Endothelial cell of umbilical vein (primary cell): ENCODE measurements at regions not wholly inside any gene's neighbourhood (a gene's known extent, or its start where the extent isn't known, plus 50 kb on each side); places are given as distances from the start of the nearest gene placed in this dataset.

ENCODE experiments used
- BruUV-seq: library from RNA; stranded (reverse); fragments of 400-500 nt; replicated peaks from 2 replicates; lab custom pipeline; 2021; lab: Mats Ljungman, UMichigan
- CTCF ChIA-PET: fragments of 300-600, 350-600 bp; sonication (Branson Sonifier 250); formaldehyde crosslinking; loops from one replicate; lab custom pipeline; 2021; ENCODE audit warnings: antibody characterized with exemption, inconsistent platforms; lab: Charles Lee
- POLR2A ChIA-PET: fragments of 300-600, 350-600 bp; sonication (Branson Sonifier 250); formaldehyde crosslinking; loops from one replicate; lab custom pipeline; 2021; ENCODE audit warnings: antibody characterized with exemption, inconsistent platforms; lab: Charles Lee
- DNase-seq: peaks from one replicate; pipeline ENCODE4 v3.0.0-alpha.2; 2011; ENCODE audit warnings: low read depth, low spot score
- FAIRE-seq: peaks from 2 replicates; lab custom pipeline; 2011; peaks lifted over from hg19 to GRCh38; lab: Jason Lieb, UNC
- H2AFZ ChIP-seq: 2 replicates; pipeline ENCODE4 v1.6.0; 2012; ENCODE audit warnings: low read depth, low read length, control low read depth, inconsistent platforms
- H3K27ac ChIP-seq: 2 replicates; pipeline ENCODE4 v1.5.1; 2011; ENCODE audit warnings: low read depth, mild to moderate bottlenecking, control low read depth, low read length, moderate library complexity; ENCODE audit not compliant: insufficient read depth
- H3K27me3 ChIP-seq, 2 experiments: 2 replicates each; pipeline versions ENCODE4 v1.6.0 to v1.6.1; 2011; ENCODE audit warnings: low read length in 2 of 2, mixed read lengths in 1 of 2; ENCODE audit not compliant: control insufficient read depth in 2 of 2, insufficient read depth in 2 of 2
- H3K36me3 ChIP-seq, 2 experiments: 2 replicates in 1 of 2; 3 replicates in 1 of 2; pipeline ENCODE4 v1.5.1; 2011; ENCODE audit warnings: low read length in 2 of 2, mild to moderate bottlenecking in 1 of 2, moderate library complexity in 1 of 2; ENCODE audit not compliant: control insufficient read depth in 2 of 2, insufficient read depth in 2 of 2; ENCODE audit errors: extremely low read depth in 1 of 2
- H3K4me1 ChIP-seq: 3 replicates; pipeline ENCODE4 v1.5.1; 2011; ENCODE audit warnings: mild to moderate bottlenecking, low read length; ENCODE audit not compliant: control insufficient read depth, insufficient read depth; ENCODE audit errors: extremely low read depth
- H3K4me2 ChIP-seq: 2 replicates; pipeline ENCODE4 v1.6.1; 2011; ENCODE audit warnings: low read length, control low read depth, mixed read lengths; ENCODE audit not compliant: insufficient read depth
- H3K4me3 ChIP-seq, 3 experiments: fragments of 200-600 bp in 1 of 3; sonication (generic), shearing (Covaris generic) in 1 of 3; replicated peaks in 1 of 3; 2 replicates each; pipeline ENCODE4 v1.5.1; 2011 to 2016; ENCODE audit warnings: control low read depth in 3 of 3, low read length in 3 of 3, mild to moderate bottlenecking in 2 of 3, inconsistent platforms in 1 of 3, low read depth in 1 of 3, moderate library complexity in 1 of 3; ENCODE audit not compliant: insufficient read depth in 1 of 3
- H3K79me2 ChIP-seq: 2 replicates; pipeline ENCODE4 v1.6.0; 2012; ENCODE audit warnings: low read length, inconsistent platforms; ENCODE audit not compliant: control insufficient read depth, insufficient read depth
- H3K9ac ChIP-seq: replicated peaks from 2 replicates; pipeline ENCODE3; 2011; ENCODE audit warnings: low read length, control low read depth; ENCODE audit not compliant: insufficient read depth; ENCODE audit errors: extremely low read depth
- H3K9me1 ChIP-seq: replicated peaks from 3 replicates; pipeline ENCODE4 v1.6.0; 2011; ENCODE audit warnings: mild to moderate bottlenecking, low read length; ENCODE audit not compliant: control insufficient read depth, insufficient read depth; ENCODE audit errors: extremely low read depth
- H3K9me3 ChIP-seq: replicated peaks from 2 replicates; pipeline ENCODE4 v1.5.1; 2012; ENCODE audit warnings: low read length, inconsistent platforms; ENCODE audit not compliant: control insufficient read depth, insufficient read depth
- H4K20me1 ChIP-seq: replicated peaks from 2 replicates; pipeline ENCODE3; 2011; ENCODE audit warnings: mild to moderate bottlenecking, low read length; ENCODE audit not compliant: control insufficient read depth, insufficient read depth; ENCODE audit errors: extremely low read depth
- CTCF ChIP-seq, 2 donors: IDR thresholded peaks; 1 replicate in 1 of 2; 2 replicates in 1 of 2; pipeline ENCODE4 v1.5.1; 2011; ENCODE audit warnings: low read length in 2 of 2, mild to moderate bottlenecking in 2 of 2, moderate library complexity in 2 of 2, control low read depth in 1 of 2, inconsistent platforms in 1 of 2, low read depth in 1 of 2; ENCODE audit not compliant: insufficient read depth in 1 of 2; ENCODE audit errors: extremely low read depth in 1 of 2
- EZH2 ChIP-seq: IDR thresholded peaks from 2 replicates; pipeline ENCODE4 v1.6.1; 2012; ENCODE audit warnings: borderline replicate concordance, low read depth, mild to moderate bottlenecking, moderate library complexity, low read length, inconsistent platforms; ENCODE audit not compliant: severe bottlenecking
- FOS ChIP-seq: IDR thresholded peaks from 2 replicates; pipeline ENCODE4 v1.6.1; 2011; ENCODE audit warnings: mild to moderate bottlenecking, low read length, moderate library complexity, borderline replicate concordance; ENCODE audit not compliant: insufficient read depth
- GATA2 ChIP-seq: IDR thresholded peaks from 2 replicates; pipeline ENCODE4 v1.7.0; 2011; ENCODE audit warnings: low read depth, mild to moderate bottlenecking, moderate library complexity, mixed read lengths, low read length; ENCODE audit not compliant: insufficient read length, insufficient read depth
- JUN ChIP-seq: IDR thresholded peaks from 2 replicates; pipeline ENCODE4 v1.6.1; 2011; ENCODE audit warnings: borderline replicate concordance, low read depth; ENCODE audit not compliant: insufficient read length, insufficient read depth
- MAX ChIP-seq: IDR thresholded peaks from 2 replicates; pipeline ENCODE4 v1.6.1; 2011; ENCODE audit not compliant: insufficient read depth, insufficient read length
- MYC ChIP-seq: IDR thresholded peaks from one replicate; pipeline ENCODE4 v1.6.1; 2011; ENCODE audit warnings: mild to moderate bottlenecking, low read depth, low read length
- POLR2A ChIP-seq: IDR thresholded peaks from 2 replicates; pipeline ENCODE4 v1.6.1; 2012; ENCODE audit warnings: low read depth, mild to moderate bottlenecking, control low read depth, low read length
- POLR2AphosphoS5 ChIP-seq: IDR thresholded peaks from 2 replicates; pipeline ENCODE4 v1.6.1; 2012; ENCODE audit warnings: low read depth, mild to moderate bottlenecking, control low read depth, low read length, moderate library complexity; ENCODE audit not compliant: insufficient read depth
- dilution Hi-C: fragments of 300-500 bp; cut with MboI; formaldehyde crosslinking; loops from one replicate; pipeline ENCODE4 v1.15.0; 2019; ENCODE audit warnings: low sequenced_read_pairs; ENCODE audit not compliant: extremely low pct_ligation_motif_present
- intact Hi-C: fragments of 100-400 bp; cut with micrococcal nuclease; formaldehyde crosslinking; loops from one replicate; pipeline ENCODE4 v1.10.0; 2022

- FAIRE-seq (no peak), DNase-seq (no peak)
- H3K79me2 ChIP-seq, result no peaks in the 10 kb centered on the region
- ChIA-PET POLR2A (no interaction called here), CTCF (no interaction called here)
- no peaks in the 10 kb centered on the region for H3K4me1 ChIP-seq
- intact Hi-C loops (no loop called here), dilution Hi-C loops (no loop called here)
- H3K36me3 ChIP-seq, result no peaks in the 10 kb centered on the region
- no peaks in the 10 kb centered on the region for H3K27me3 ChIP-seq
- H2AFZ ChIP-seq, result no peak overlapping the region
- no peaks in the 10 kb centered on the region for H3K9me1 ChIP-seq
- H4K20me1 ChIP-seq, result no peaks in the 10 kb centered on the region
- no TSS peak for BruUV-seq
- H3K4me2 ChIP-seq, result no peak overlapping the region
- H3K9me3 ChIP-seq, result peaks cover 5% of the 10 kb centered on the region
- H3K27ac ChIP-seq, result no peak overlapping the region
- no peak overlapping the region for H3K9ac ChIP-seq
- no peak overlapping the region for H3K4me3 ChIP-seq
- TF ChIP-seq POLR2AphosphoS5 (no peak), CTCF (IDR thresholded peaks at IDR 0.05; ENCODE audit: extremely low read depth in 1 of 2, insufficient read depth in 1 of 2, low read depth in 1 of 2, low read length in 2 of 2) (no peak)
Observed at GRCh38 chr3:135326851-135327250, 531.8 kb downstream of the EPHB1 start.

- ChIA-PET POLR2A (no interaction called here), CTCF (no interaction called here)
- dilution Hi-C loops (no loop called here), intact Hi-C loops (no loop called here)
- H2AFZ ChIP-seq, result no peak overlapping the region
- no peaks in the 10 kb centered on the region for H3K9me1 ChIP-seq
- DNase-seq, result no peak
- H4K20me1 ChIP-seq, result no peaks in the 10 kb centered on the region
- H3K9ac ChIP-seq, result no peak overlapping the region
- no peak overlapping the region for H3K4me2 ChIP-seq
- H3K4me1 ChIP-seq, result no peaks in the 10 kb centered on the region
- H3K27me3 ChIP-seq, result no peaks in the 10 kb centered on the region
- BruUV-seq, result no TSS peak
- no peak overlapping the region for H3K4me3 ChIP-seq
- TF ChIP-seq MYC (no peak), JUN (no peak), CTCF (IDR thresholded peaks at IDR 0.05; ENCODE audit: extremely low read depth in 1 of 2, insufficient read depth in 1 of 2, low read depth in 1 of 2, low read length in 2 of 2) (no peak), POLR2AphosphoS5 (no peak), MAX (no peak), POLR2A (no peak), FOS (no peak), GATA2 (no peak), EZH2 (no peak)
- H3K27ac ChIP-seq, result no peak overlapping the region
- no peaks in the 10 kb centered on the region for H3K36me3 ChIP-seq
- FAIRE-seq, result no peak
- no peaks in the 10 kb centered on the region for H3K79me2 ChIP-seq
- peaks cover 7% of the 10 kb centered on the region for H3K9me3 ChIP-seq
Observed at GRCh38 chr3:135328036-135328435, 533.0 kb downstream of the EPHB1 start.
